ENCODE measurements at regions not wholly inside any gene's neighbourhood (a gene's known extent, or its start where the extent isn't known, plus 50 kb on each side); places are given as distances from the start of the nearest gene placed in this dataset.

GRCh38 chr12:31876568-31877424, 82.4 kb upstream of the RESF1 start:
- Histone ChIP-seq H2AFZ (peak overlapping the region; percentile 61), H3K9me3 (ENCODE audit: control insufficient read depth, low read length) (no peaks in the 10 kb centered on the region), H3K4me2 (ENCODE audit: low read length) (no peak overlapping the region), H3K79me2 (no peaks in the 10 kb centered on the region), H3K4me3 (ENCODE audit: low read depth, low read length) (no peak overlapping the region), H3K27ac (no peak overlapping the region), H3K36me3 (ENCODE audit: control insufficient read depth, insufficient read depth, low read length) (no peaks in the 10 kb centered on the region), H3K27me3 (ENCODE audit: control insufficient read depth, insufficient read depth, low read length) (no peaks in the 10 kb centered on the region), H3K4me1 (peaks cover 21% of the 10 kb centered on the region), H3K9ac (no peak overlapping the region)
- no peak for TF ChIP-seq CTCF (IDR thresholded peaks at IDR 0.05)

- Histone ChIP-seq H3K27me3 (ENCODE audit: control insufficient read depth, insufficient read depth, low read length) (no peaks in the 10 kb centered on the region), H3K27ac (no peak overlapping the region)
- no peak for TF ChIP-seq CTCF (IDR thresholded peaks at IDR 0.05)
These were observed 83.6 kb upstream of the RESF1 start for GRCh38 chr12:31875609-31875964.

GRCh38 chr12:31874961-31875608, 84.1 kb upstream of the RESF1 start:
- no peaks in the 10 kb centered on the region for H3K79me2 ChIP-seq
- peak overlapping the region; percentile 60 for H3K27ac ChIP-seq
- H3K4me1 ChIP-seq, result peaks cover 15% of the 10 kb centered on the region
- no peaks in the 10 kb centered on the region for H3K9me3 ChIP-seq (ENCODE audit: control insufficient read depth, low read length)
- no peak overlapping the region for H3K9ac ChIP-seq
- no peak overlapping the region for H3K4me3 ChIP-seq (ENCODE audit: low read depth, low read length)
- H2AFZ ChIP-seq, result no peak overlapping the region
- no peaks in the 10 kb centered on the region for H3K27me3 ChIP-seq (ENCODE audit: control insufficient read depth, insufficient read depth, low read length)
- H3K36me3 ChIP-seq (ENCODE audit: control insufficient read depth, insufficient read depth, low read length), result no peaks in the 10 kb centered on the region
- no peak for TF ChIP-seq CTCF (IDR thresholded peaks at IDR 0.05)
- H3K4me2 ChIP-seq (ENCODE audit: low read length), result no peak overlapping the region

More at GRCh38 chr12:31875609-31875964, 83.6 kb upstream of the RESF1 start:
- Histone ChIP-seq H3K9me3 (ENCODE audit: control insufficient read depth, low read length) (no peaks in the 10 kb centered on the region), H3K4me2 (ENCODE audit: low read length) (no peak overlapping the region), H3K4me3 (ENCODE audit: low read depth, low read length) (no peak overlapping the region), H3K36me3 (ENCODE audit: control insufficient read depth, insufficient read depth, low read length) (no peaks in the 10 kb centered on the region), H3K9ac (no peak overlapping the region), H3K79me2 (no peaks in the 10 kb centered on the region), H2AFZ (no peak overlapping the region), H3K4me1 (peaks cover 19% of the 10 kb centered on the region)

- no peak overlapping the region for H3K4me3 ChIP-seq (ENCODE audit: low read depth, low read length)
- no peak for TF ChIP-seq CTCF (IDR thresholded peaks at IDR 0.05)
- peak overlapping the region; percentile 53 for H2AFZ ChIP-seq
- no peaks in the 10 kb centered on the region for H3K27me3 ChIP-seq (ENCODE audit: control insufficient read depth, insufficient read depth, low read length)
- H3K9ac ChIP-seq, result no peak overlapping the region
- no peaks in the 10 kb centered on the region for H3K9me3 ChIP-seq (ENCODE audit: control insufficient read depth, low read length)
- H3K79me2 ChIP-seq, result no peaks in the 10 kb centered on the region
- H3K36me3 ChIP-seq (ENCODE audit: control insufficient read depth, insufficient read depth, low read length), result no peaks in the 10 kb centered on the region
- peaks cover 19% of the 10 kb centered on the region for H3K4me1 ChIP-seq
- no peak overlapping the region for H3K4me2 ChIP-seq (ENCODE audit: low read length)
- no peak overlapping the region for H3K27ac ChIP-seq
These were observed 86.2 kb upstream of the RESF1 start for GRCh38 chr12:31872831-31873604.
